ENCODE measurements at regions not wholly inside any gene's neighbourhood (a gene's known extent, or its start where the extent isn't known, plus 50 kb on each side); places are given as distances from the start of the nearest gene placed in this dataset.

DNA sequence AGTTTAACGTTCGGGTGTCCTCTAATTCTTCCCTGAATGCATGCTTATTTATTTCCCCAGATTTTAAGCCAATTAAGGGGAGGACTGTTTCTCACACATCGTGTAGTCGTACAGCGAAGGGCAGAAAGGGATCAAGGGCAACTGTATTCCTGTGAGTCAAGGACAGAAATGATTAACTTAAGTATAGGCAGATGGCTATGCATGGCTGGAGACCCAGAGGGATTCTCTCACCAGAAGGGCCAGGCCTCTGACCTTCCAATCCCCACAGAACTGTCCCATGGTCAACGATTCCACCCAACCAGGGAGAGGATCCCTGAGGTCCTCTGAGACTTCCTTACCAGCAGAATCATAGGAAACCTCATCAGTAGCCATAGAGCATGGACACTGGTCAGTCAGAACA, 161.8 kb upstream of the MAP1B start:
- Histone ChIP-seq H3K9me3 (ENCODE audit: control insufficient read depth, insufficient read depth, low read depth, low read length) (peaks cover 29% of the 10 kb centered on the region), H3K9ac (ENCODE audit: low read length) (no peak overlapping the region), H3K27ac (ENCODE audit: low read depth, low read length) (no peak overlapping the region), H3K4me1 (ENCODE audit: control insufficient read depth, insufficient read depth, low read length) (peaks cover 14% of the 10 kb centered on the region), H3K27me3 (ENCODE audit: control insufficient read depth, insufficient read depth, low read length) (no peaks in the 10 kb centered on the region), H3K4me3 (ENCODE audit: low read depth, low read length) (no peak overlapping the region), H3K36me3 (ENCODE audit: control insufficient read depth, insufficient read depth, low read length) (no peaks in the 10 kb centered on the region)

GRCh38 chr5:71946343-71947030, 160.8 kb upstream of the MAP1B start:
- H3K36me3 ChIP-seq (ENCODE audit: control insufficient read depth, insufficient read depth, low read length) = no peaks in the 10 kb centered on the region
- H3K27me3 ChIP-seq (ENCODE audit: control insufficient read depth, insufficient read depth, low read length) = no peaks in the 10 kb centered on the region
- no peak overlapping the region for H3K27ac ChIP-seq (ENCODE audit: low read depth, low read length)
- peaks cover 14% of the 10 kb centered on the region for H3K4me1 ChIP-seq (ENCODE audit: control insufficient read depth, insufficient read depth, low read length)
- no peak overlapping the region for H3K4me3 ChIP-seq (ENCODE audit: low read depth, low read length)
- H3K9me3 ChIP-seq (ENCODE audit: control insufficient read depth, insufficient read depth, low read depth, low read length) = peaks cover 29% of the 10 kb centered on the region
- H3K9ac ChIP-seq (ENCODE audit: low read length) = no peak overlapping the region

DNA sequence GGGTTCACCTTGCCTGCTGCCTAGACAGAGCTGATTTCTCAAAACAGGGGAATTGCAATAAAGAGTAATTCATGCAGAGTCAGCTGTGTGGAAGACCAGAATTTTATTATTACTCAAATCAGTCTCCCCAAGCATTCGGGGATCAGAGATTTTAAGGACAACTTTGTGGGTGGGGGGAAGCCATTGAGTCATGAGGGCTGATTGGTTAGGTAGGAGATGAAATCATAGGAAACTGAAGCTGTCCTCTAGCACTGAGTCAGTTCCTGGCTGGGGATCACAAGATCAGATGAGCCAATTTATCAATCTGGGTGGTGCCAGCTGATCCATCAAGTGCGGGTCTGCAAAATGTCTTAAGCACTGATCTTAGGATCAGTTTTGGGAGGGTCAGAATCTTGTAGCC, 159.1 kb upstream of the MAP1B start:
- Histone ChIP-seq H3K4me3 (ENCODE audit: low read depth, low read length) (no peak overlapping the region), H3K4me1 (ENCODE audit: control insufficient read depth, insufficient read depth, low read length) (peaks cover 13% of the 10 kb centered on the region), H3K27me3 (ENCODE audit: control insufficient read depth, insufficient read depth, low read length) (no peaks in the 10 kb centered on the region), H3K9me3 (ENCODE audit: control insufficient read depth, insufficient read depth, low read depth, low read length) (peaks cover 26% of the 10 kb centered on the region), H3K27ac (ENCODE audit: low read depth, low read length) (no peak overlapping the region), H3K9ac (ENCODE audit: low read length) (no peak overlapping the region), H3K36me3 (ENCODE audit: control insufficient read depth, insufficient read depth, low read length) (no peaks in the 10 kb centered on the region)

GRCh38 chr5:71949772-71950171, 157.5 kb upstream of the MAP1B start:
- Histone ChIP-seq H3K4me3 (ENCODE audit: low read depth, low read length) (no peak overlapping the region), H3K9me3 (ENCODE audit: control insufficient read depth, insufficient read depth, low read depth, low read length) (peaks cover 26% of the 10 kb centered on the region), H3K4me1 (ENCODE audit: control insufficient read depth, insufficient read depth, low read length) (no peaks in the 10 kb centered on the region), H3K36me3 (ENCODE audit: control insufficient read depth, insufficient read depth, low read length) (no peaks in the 10 kb centered on the region), H3K9ac (ENCODE audit: low read length) (no peak overlapping the region), H3K27me3 (ENCODE audit: control insufficient read depth, insufficient read depth, low read length) (no peaks in the 10 kb centered on the region), H3K27ac (ENCODE audit: low read depth, low read length) (no peak overlapping the region)

- no peak overlapping the region for H3K9ac ChIP-seq (ENCODE audit: low read length)
- no peaks in the 10 kb centered on the region for H3K27me3 ChIP-seq (ENCODE audit: control insufficient read depth, insufficient read depth, low read length)
- no peaks in the 10 kb centered on the region for H3K36me3 ChIP-seq (ENCODE audit: control insufficient read depth, insufficient read depth, low read length)
- no peak overlapping the region for H3K4me3 ChIP-seq (ENCODE audit: low read depth, low read length)
- peaks cover 6% of the 10 kb centered on the region for H3K9me3 ChIP-seq (ENCODE audit: control insufficient read depth, insufficient read depth, low read depth, low read length)
- no peak overlapping the region for H3K27ac ChIP-seq (ENCODE audit: low read depth, low read length)
- H3K4me1 ChIP-seq (ENCODE audit: control insufficient read depth, insufficient read depth, low read length) = peaks cover 11% of the 10 kb centered on the region
Observed at GRCh38 chr5:71953866-71954265, 153.4 kb upstream of the MAP1B start.

GRCh38 chr5:71954329-71954728, 152.9 kb upstream of the MAP1B start:
- Histone ChIP-seq H3K9ac (ENCODE audit: low read length) (no peak overlapping the region), H3K4me3 (ENCODE audit: low read depth, low read length) (no peak overlapping the region), H3K9me3 (ENCODE audit: control insufficient read depth, insufficient read depth, low read depth, low read length) (peaks cover 1% of the 10 kb centered on the region), H3K27me3 (ENCODE audit: control insufficient read depth, insufficient read depth, low read length) (no peaks in the 10 kb centered on the region), H3K36me3 (ENCODE audit: control insufficient read depth, insufficient read depth, low read length) (no peaks in the 10 kb centered on the region), H3K27ac (ENCODE audit: low read depth, low read length) (no peak overlapping the region), H3K4me1 (ENCODE audit: control insufficient read depth, insufficient read depth, low read length) (peaks cover 11% of the 10 kb centered on the region)

- H3K9ac ChIP-seq (ENCODE audit: low read length) = no peak overlapping the region
- no peaks in the 10 kb centered on the region for H3K36me3 ChIP-seq (ENCODE audit: control insufficient read depth, insufficient read depth, low read length)
- H3K4me1 ChIP-seq (ENCODE audit: control insufficient read depth, insufficient read depth, low read length) = peaks cover 11% of the 10 kb centered on the region
- no peak overlapping the region for H3K4me3 ChIP-seq (ENCODE audit: low read depth, low read length)
- no peaks in the 10 kb centered on the region for H3K9me3 ChIP-seq (ENCODE audit: control insufficient read depth, insufficient read depth, low read depth, low read length)
- no peak overlapping the region for H3K27ac ChIP-seq (ENCODE audit: low read depth, low read length)
- H3K27me3 ChIP-seq (ENCODE audit: control insufficient read depth, insufficient read depth, low read length) = no peaks in the 10 kb centered on the region
Observed at GRCh38 chr5:71955723-71956122, 151.6 kb upstream of the MAP1B start.

DNA sequence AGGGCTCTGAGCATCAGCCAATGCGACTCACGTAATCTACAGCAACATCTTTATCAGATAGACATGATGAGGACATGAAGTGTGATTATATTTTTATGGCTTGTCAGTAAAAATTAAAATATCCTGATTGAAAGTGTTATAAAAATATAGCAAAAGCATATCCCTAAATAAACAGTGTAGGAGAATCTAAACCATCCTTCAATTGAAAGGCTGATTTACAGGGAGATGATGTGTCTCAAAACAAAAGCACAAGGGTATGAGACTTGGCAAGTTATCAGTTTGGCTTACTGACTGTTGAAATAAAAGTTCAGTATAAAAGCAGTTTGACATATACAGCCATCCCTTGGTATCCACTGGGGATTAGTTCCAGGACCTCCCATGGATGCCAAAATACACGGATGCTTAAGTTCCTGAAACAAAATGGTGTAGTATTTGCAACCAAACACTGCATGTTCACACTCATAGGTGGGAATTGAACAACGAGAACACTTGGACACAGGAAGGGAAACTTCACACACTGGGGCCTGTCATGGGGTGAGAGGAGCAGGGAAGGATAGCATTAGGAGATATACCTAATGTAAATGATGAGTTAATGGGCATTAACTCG, 149.9 kb upstream of the MAP1B start:
- no peak overlapping the region for H3K4me3 ChIP-seq (ENCODE audit: low read depth, low read length)
- H3K9ac ChIP-seq (ENCODE audit: low read length) = no peak overlapping the region
- no peak overlapping the region for H3K27ac ChIP-seq (ENCODE audit: low read depth, low read length)
- H3K27me3 ChIP-seq (ENCODE audit: control insufficient read depth, insufficient read depth, low read length) = no peaks in the 10 kb centered on the region
- H3K4me1 ChIP-seq (ENCODE audit: control insufficient read depth, insufficient read depth, low read length) = peaks cover 11% of the 10 kb centered on the region
- H3K9me3 ChIP-seq (ENCODE audit: control insufficient read depth, insufficient read depth, low read depth, low read length) = no peaks in the 10 kb centered on the region
- no peaks in the 10 kb centered on the region for H3K36me3 ChIP-seq (ENCODE audit: control insufficient read depth, insufficient read depth, low read length)

DNA sequence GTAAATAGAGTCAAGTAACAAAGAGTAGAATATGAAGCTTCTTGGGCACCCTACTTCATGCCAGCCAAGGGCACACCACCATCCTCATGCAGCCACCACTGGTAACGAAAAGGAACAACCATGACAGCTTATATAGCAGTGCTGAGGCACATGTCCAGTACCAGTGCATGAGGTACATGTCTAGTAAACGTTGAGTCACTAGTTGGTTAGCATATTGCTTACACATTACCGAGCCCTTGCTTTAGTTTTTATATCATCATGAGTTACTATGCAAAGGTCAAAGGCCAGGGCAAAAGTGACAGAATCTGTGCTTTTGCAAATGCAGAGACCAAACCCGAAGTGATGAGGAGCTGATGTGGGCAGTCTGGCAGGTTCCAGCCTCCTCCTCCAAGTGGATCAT, 147.1 kb upstream of the MAP1B start:
- Histone ChIP-seq H3K4me1 (ENCODE audit: control insufficient read depth, insufficient read depth, low read length) (peaks cover 11% of the 10 kb centered on the region), H3K4me3 (ENCODE audit: low read depth, low read length) (no peak overlapping the region), H3K9ac (ENCODE audit: low read length) (no peak overlapping the region), H3K9me3 (ENCODE audit: control insufficient read depth, insufficient read depth, low read depth, low read length) (0 out of 2 replicates have a peak, but pooled peaks cover under 1% of the 10 kb centered on the region), H3K27me3 (ENCODE audit: control insufficient read depth, insufficient read depth, low read length) (no peaks in the 10 kb centered on the region), H3K27ac (ENCODE audit: low read depth, low read length) (no peak overlapping the region), H3K36me3 (ENCODE audit: control insufficient read depth, insufficient read depth, low read length) (no peaks in the 10 kb centered on the region)

DNA sequence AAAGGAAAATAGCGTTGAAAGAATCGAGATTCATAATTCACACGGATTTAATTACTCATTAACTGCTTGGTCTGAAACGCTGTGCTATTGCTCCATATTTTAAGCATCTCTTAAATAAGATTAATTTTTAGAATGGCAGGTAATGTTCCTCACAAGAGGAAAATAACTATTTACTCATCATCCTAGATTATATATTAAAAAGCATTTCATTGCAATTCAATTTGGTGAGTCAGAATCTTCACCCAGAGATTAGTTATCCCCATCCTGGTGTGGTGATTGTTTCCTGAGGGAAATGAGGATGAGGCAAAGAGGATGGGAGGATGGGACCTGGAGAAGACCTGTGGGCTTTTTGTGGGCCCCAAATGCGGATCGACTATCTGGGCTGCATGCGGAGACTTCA, 145.5 kb upstream of the MAP1B start:
- Histone ChIP-seq H3K27me3 (ENCODE audit: control insufficient read depth, insufficient read depth, low read length) (no peaks in the 10 kb centered on the region), H3K4me1 (ENCODE audit: control insufficient read depth, insufficient read depth, low read length) (peaks cover 2% of the 10 kb centered on the region; the same call in 1 of the 2 replicates), H3K27ac (ENCODE audit: low read depth, low read length) (no peak overlapping the region), H3K36me3 (ENCODE audit: control insufficient read depth, insufficient read depth, low read length) (no peaks in the 10 kb centered on the region), H3K9ac (ENCODE audit: low read length) (no peak overlapping the region), H3K4me3 (ENCODE audit: low read depth, low read length) (no peak overlapping the region), H3K9me3 (ENCODE audit: control insufficient read depth, insufficient read depth, low read depth, low read length) (0 out of 2 replicates have a peak, but pooled peaks cover 3% of the 10 kb centered on the region)

DNA sequence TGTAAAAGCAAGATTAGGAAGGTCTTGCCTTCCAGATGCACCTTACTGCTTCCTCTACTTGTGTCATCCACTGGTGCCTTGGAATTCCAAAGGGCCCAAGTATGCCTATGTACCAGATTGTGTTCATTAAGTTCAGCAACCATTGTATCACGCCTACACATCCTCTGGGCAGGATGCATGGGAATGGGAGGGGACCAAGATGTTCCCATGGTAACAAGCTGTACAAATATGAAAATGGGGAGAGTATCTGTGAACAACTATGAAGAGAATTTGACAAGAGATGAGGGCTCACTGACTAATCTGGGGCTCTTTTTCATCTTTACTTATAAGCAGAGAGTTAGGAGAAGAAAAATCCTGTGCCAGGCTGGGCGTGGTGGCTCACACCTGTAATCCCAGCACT, 137.8 kb upstream of the MAP1B start:
- H3K4me1 ChIP-seq (ENCODE audit: control insufficient read depth, insufficient read depth, low read length) = no peaks in the 10 kb centered on the region
- H3K27ac ChIP-seq (ENCODE audit: low read depth, low read length) = no peak overlapping the region
- no peak overlapping the region for H3K9ac ChIP-seq (ENCODE audit: low read length)
- no peaks in the 10 kb centered on the region for H3K36me3 ChIP-seq (ENCODE audit: control insufficient read depth, insufficient read depth, low read length)
- H3K9me3 ChIP-seq (ENCODE audit: control insufficient read depth, insufficient read depth, low read depth, low read length) = 0 out of 2 replicates have a peak, but pooled peaks cover 3% of the 10 kb centered on the region
- no peak overlapping the region for H3K4me3 ChIP-seq (ENCODE audit: low read depth, low read length)
- no peaks in the 10 kb centered on the region for H3K27me3 ChIP-seq (ENCODE audit: control insufficient read depth, insufficient read depth, low read length)

All from HUES6 (cell line).